Panc1 (cell line): ENCODE measurements at regions not wholly inside any gene's neighbourhood (a gene's known extent, or its start where the extent isn't known, plus 50 kb on each side); places are given as distances from the start of the nearest gene placed in this dataset.

Source experiments
- SIN3A ChIP-seq: IDR thresholded peaks from 2 replicates; pipeline ENCODE4 v1.6.1; 2012; ENCODE audit warnings: low read depth, mild to moderate bottlenecking, low read length, moderate library complexity, borderline replicate concordance; ENCODE audit not compliant: insufficient read depth
- TF ChIP-seq, protein P1 (sequence below), 2 experiments: IDR thresholded peaks; 2 replicates each; pipeline ENCODE4 v1.6.1; 2011 to 2012; ENCODE audit warnings: low read depth in 2 of 2, control low read depth in 1 of 2, low read length in 1 of 2, mild to moderate bottlenecking in 1 of 2, moderate library complexity in 1 of 2; ENCODE audit not compliant: insufficient read depth in 1 of 2

- TF ChIP-seq, protein P1, sequence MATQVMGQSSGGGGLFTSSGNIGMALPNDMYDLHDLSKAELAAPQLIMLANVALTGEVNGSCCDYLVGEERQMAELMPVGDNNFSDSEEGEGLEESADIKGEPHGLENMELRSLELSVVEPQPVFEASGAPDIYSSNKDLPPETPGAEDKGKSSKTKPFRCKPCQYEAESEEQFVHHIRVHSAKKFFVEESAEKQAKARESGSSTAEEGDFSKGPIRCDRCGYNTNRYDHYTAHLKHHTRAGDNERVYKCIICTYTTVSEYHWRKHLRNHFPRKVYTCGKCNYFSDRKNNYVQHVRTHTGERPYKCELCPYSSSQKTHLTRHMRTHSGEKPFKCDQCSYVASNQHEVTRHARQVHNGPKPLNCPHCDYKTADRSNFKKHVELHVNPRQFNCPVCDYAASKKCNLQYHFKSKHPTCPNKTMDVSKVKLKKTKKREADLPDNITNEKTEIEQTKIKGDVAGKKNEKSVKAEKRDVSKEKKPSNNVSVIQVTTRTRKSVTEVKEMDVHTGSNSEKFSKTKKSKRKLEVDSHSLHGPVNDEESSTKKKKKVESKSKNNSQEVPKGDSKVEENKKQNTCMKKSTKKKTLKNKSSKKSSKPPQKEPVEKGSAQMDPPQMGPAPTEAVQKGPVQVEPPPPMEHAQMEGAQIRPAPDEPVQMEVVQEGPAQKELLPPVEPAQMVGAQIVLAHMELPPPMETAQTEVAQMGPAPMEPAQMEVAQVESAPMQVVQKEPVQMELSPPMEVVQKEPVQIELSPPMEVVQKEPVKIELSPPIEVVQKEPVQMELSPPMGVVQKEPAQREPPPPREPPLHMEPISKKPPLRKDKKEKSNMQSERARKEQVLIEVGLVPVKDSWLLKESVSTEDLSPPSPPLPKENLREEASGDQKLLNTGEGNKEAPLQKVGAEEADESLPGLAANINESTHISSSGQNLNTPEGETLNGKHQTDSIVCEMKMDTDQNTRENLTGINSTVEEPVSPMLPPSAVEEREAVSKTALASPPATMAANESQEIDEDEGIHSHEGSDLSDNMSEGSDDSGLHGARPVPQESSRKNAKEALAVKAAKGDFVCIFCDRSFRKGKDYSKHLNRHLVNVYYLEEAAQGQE (IDR thresholded peaks at IDR 0.05; ENCODE audit: insufficient read depth in 1 of 2, low read depth in 2 of 2, low read length in 1 of 2), result no peak
- no peak for TF ChIP-seq SIN3A
These were observed 153.7 kb upstream of the SFSWAP start for GRCh38 chr12:131557078-131557709.
